Activated CD4-positive, alpha-beta T cell treated with anti-CD3 and anti-CD28 coated beads for 36 hours (primary cell): ENCODE measurements at regions not wholly inside any gene's neighbourhood (a gene's known extent, or its start where the extent isn't known, plus 50 kb on each side); places are given as distances from the start of the nearest gene placed in this dataset.

Source experiments
- ATAC-seq: fragments of 200-7000 bp; cut with Tn5 transposase; one replicate; pipeline ENCODE4 v1.10.0; 2021; ENCODE audit warnings: mild to moderate bottlenecking, moderate library complexity
- CTCF ChIA-PET: fragments of 350-600 bp; sonication (Branson Sonifier 250); formaldehyde crosslinking; loops from one replicate; lab custom pipeline; 2021; ENCODE audit warnings: antibody characterized with exemption; lab: Charles Lee
- POLR2A ChIA-PET: fragments of 350-600 bp; sonication (Branson Sonifier 250); formaldehyde crosslinking; loops from one replicate; lab custom pipeline; 2021; ENCODE audit warnings: antibody characterized with exemption, inconsistent platforms; lab: Charles Lee
- DNase-seq: peaks from one replicate; pipeline ENCODE4 v3.0.0-alpha.2; 2020
- H3K27ac Mint-ChIP-seq: one replicate; pipeline ENCODE4 v1.8.0; 2021; ENCODE audit warnings: mixed read lengths
- H3K27me3 Mint-ChIP-seq: one replicate; pipeline ENCODE4 v1.8.0; 2021; ENCODE audit warnings: mixed read lengths
- H3K36me3 Mint-ChIP-seq: one replicate; pipeline ENCODE4 v1.8.0; 2021; ENCODE audit warnings: low read depth, mixed read lengths
- H3K4me1 Mint-ChIP-seq: one replicate; pipeline ENCODE4 v1.8.0; 2021; ENCODE audit warnings: mixed read lengths
- H3K4me3 Mint-ChIP-seq: one replicate; pipeline ENCODE4 v1.8.0; 2021; ENCODE audit warnings: mild to moderate bottlenecking, moderate library complexity, mixed read lengths
- H3K9me3 Mint-ChIP-seq: one replicate; pipeline ENCODE4 v1.8.0; 2021; ENCODE audit warnings: low read depth, mixed read lengths
- intact Hi-C, 2 experiments: fragments of 100-400 bp; cut with DNase I in 1 of 2; cut with micrococcal nuclease in 1 of 2; formaldehyde crosslinking; loops; one replicate each; pipeline versions ENCODE4 v1.14.2 to v1.15.1; 2022 to 2024; cut with DNase I, micrococcal nuclease

GRCh38 chr15:93483923-93484322 lies 394.9 kb upstream of the RGMA start:
- H3K4me1 Mint-ChIP-seq: no peaks in the 10 kb centered on the region
- no peaks in the 10 kb centered on the region for H3K9me3 Mint-ChIP-seq
- ChIA-PET CTCF (no interaction called here), POLR2A (no interaction called here)
- H3K27me3 Mint-ChIP-seq: no peaks in the 10 kb centered on the region
- H3K4me3 Mint-ChIP-seq: no peak overlapping the region
- H3K27ac Mint-ChIP-seq: no peak overlapping the region
- no peaks in the 10 kb centered on the region for H3K36me3 Mint-ChIP-seq
- intact Hi-C loops: no loop called here
- no peak for DNase-seq
- no peak for ATAC-seq

- no peak overlapping the region for H3K27ac Mint-ChIP-seq
- no peaks in the 10 kb centered on the region for H3K27me3 Mint-ChIP-seq
- DNase-seq (no peak), ATAC-seq (no peak)
- ChIA-PET CTCF (no interaction called here), POLR2A (interaction anchor here (0.6 kb wide), 1 partner anchor 13 kb away, joined by 5 read pairs; no protein-coding TSS in a partner anchor)
- no peak overlapping the region for H3K4me3 Mint-ChIP-seq
- no peaks in the 10 kb centered on the region for H3K9me3 Mint-ChIP-seq
- H3K36me3 Mint-ChIP-seq: no peaks in the 10 kb centered on the region
- H3K4me1 Mint-ChIP-seq: no peaks in the 10 kb centered on the region
- intact Hi-C loops: no loop called here
These were observed 393.7 kb upstream of the RGMA start for GRCh38 chr15:93482731-93483130.

DNA sequence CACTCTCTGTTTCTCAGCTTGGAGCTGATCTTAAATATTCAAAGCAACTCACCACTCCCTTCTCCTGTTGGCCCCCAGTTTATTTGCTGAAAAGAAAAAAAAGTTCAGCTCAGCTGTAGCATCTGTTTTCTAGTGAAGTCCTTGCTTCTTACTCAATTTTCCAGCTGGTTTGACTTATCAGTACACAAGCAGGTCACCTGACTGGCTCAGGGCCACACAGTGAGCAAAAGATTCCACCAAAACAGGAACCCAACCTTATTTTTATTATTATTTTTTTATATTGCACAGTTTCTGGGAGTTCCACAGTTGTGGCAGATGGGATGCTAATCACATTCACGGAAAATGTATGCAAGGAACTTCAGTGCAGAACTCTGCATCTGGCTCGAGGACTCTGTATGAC lies 390.7 kb upstream of the RGMA start:
- H3K27me3 Mint-ChIP-seq: no peaks in the 10 kb centered on the region
- no peak overlapping the region for H3K4me3 Mint-ChIP-seq
- DNase-seq (no peak), ATAC-seq (no peak)
- no peaks in the 10 kb centered on the region for H3K9me3 Mint-ChIP-seq
- CTCF ChIA-PET: no interaction called here
- intact Hi-C loops: no loop called here
- no peaks in the 10 kb centered on the region for H3K4me1 Mint-ChIP-seq
- POLR2A ChIA-PET: no interaction called here
- H3K36me3 Mint-ChIP-seq: no peaks in the 10 kb centered on the region
- no peak overlapping the region for H3K27ac Mint-ChIP-seq

GRCh38 chr15:93478947-93479346 lies 389.9 kb upstream of the RGMA start:
- Mint-ChIP-seq H3K9me3 (no peaks in the 10 kb centered on the region), H3K27ac (no peak overlapping the region), H3K27me3 (no peaks in the 10 kb centered on the region), H3K4me1 (no peaks in the 10 kb centered on the region), H3K36me3 (no peaks in the 10 kb centered on the region), H3K4me3 (no peak overlapping the region)
- ChIA-PET POLR2A (no interaction called here), CTCF (no interaction called here)
- intact Hi-C loops: no loop called here
- DNase-seq: no peak
- ATAC-seq: no peak

- Mint-ChIP-seq H3K9me3 (no peaks in the 10 kb centered on the region), H3K4me3 (no peak overlapping the region), H3K36me3 (no peaks in the 10 kb centered on the region), H3K4me1 (no peaks in the 10 kb centered on the region), H3K27me3 (no peaks in the 10 kb centered on the region), H3K27ac (no peak overlapping the region)
- ATAC-seq: no peak
- ChIA-PET POLR2A (no interaction called here), CTCF (no interaction called here)
- intact Hi-C loops: no loop called here
- DNase-seq: no peak
These were observed 388.7 kb upstream of the RGMA start for GRCh38 chr15:93477721-93478120.

DNA sequence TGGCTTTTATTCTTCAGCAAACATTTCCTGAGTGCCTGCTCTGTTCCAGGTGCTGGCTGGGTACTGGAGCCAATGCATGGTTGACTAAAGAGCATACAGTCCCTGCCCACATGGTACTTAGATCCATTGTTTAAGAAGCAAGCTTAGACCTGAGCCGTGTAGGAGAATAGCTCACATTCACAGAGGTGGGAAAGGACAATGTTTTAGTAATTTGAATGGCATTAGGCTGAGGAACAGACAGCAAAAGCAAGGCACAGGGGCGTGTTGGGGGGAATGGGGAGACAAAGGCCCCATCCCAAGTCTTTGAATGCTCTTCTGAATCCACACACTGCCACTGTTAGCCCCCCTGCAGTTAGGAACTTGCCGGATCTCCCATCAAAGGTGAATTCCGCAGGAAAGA lies 388.2 kb upstream of the RGMA start:
- Mint-ChIP-seq H3K36me3 (no peaks in the 10 kb centered on the region), H3K4me1 (no peaks in the 10 kb centered on the region), H3K9me3 (no peaks in the 10 kb centered on the region), H3K27me3 (no peaks in the 10 kb centered on the region), H3K4me3 (no peak overlapping the region), H3K27ac (no peak overlapping the region)
- POLR2A ChIA-PET: no interaction called here
- ATAC-seq (no peak), DNase-seq (no peak)
- CTCF ChIA-PET: no interaction called here
- intact Hi-C loops: no loop called here

DNA sequence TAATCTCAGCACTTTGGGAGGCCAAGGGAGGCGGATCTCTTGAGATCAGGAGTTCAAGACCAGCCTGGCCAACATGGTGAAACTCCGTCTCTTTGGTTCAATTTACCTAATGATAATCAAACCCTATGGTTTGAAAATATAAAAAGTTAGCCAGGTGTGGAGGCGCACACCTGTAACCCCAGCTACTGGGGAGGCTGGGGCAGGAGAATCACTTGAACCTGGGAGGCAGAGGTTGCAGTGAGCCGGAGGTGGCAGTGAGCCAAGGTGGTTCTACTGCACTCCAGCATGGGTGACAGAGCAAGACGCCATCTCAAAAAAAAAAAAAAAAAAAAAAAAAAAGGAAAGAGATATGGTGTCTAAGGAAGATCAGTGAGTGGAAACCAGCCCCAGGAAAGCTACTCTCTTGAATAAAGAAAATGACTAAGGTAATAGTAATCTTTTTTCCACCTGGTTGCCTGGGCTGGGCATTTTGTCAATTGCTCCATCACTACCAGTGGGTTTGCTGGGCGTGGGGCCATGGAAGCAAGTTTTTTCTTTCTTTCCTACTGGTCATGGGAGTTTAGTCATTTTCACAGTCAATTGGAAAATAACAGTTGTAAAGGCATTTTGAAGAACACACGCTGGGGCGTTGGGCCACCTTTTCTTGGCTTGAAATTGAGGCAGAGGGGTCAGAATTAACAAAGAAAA lies 387.6 kb upstream of the RGMA start:
- no peaks in the 10 kb centered on the region for H3K27me3 Mint-ChIP-seq
- CTCF ChIA-PET: no interaction called here
- DNase-seq (no peak), ATAC-seq (no peak)
- POLR2A ChIA-PET: no interaction called here
- H3K4me3 Mint-ChIP-seq: no peak overlapping the region
- H3K36me3 Mint-ChIP-seq: no peaks in the 10 kb centered on the region
- intact Hi-C loops: no loop called here
- H3K27ac Mint-ChIP-seq: no peak overlapping the region
- no peaks in the 10 kb centered on the region for H3K4me1 Mint-ChIP-seq
- H3K9me3 Mint-ChIP-seq: no peaks in the 10 kb centered on the region

DNA sequence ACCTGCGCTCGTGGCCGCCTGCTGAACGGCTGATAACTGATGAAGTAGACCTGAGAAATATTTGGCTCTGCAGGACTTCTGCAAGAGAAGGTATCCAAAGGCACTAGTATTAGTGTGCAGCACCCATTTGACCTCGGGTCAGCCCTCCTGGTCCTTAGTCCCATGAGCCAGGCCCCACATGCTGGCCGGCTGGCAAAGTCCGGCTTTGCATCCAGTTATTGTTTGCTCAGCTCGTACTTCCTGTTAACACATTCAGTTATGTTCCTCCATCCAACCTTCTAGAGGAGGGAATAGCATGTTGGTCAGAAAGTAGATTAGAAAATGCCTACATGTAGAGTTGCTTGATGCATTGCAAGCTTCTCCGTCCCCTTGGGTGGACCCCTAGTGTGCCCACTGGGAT lies 385.7 kb upstream of the RGMA start:
- ChIA-PET POLR2A (no interaction called here), CTCF (no interaction called here)
- Mint-ChIP-seq H3K9me3 (no peaks in the 10 kb centered on the region), H3K36me3 (no peaks in the 10 kb centered on the region), H3K27me3 (no peaks in the 10 kb centered on the region), H3K27ac (no peak overlapping the region), H3K4me1 (no peaks in the 10 kb centered on the region), H3K4me3 (no peak overlapping the region)
- DNase-seq: no peak
- ATAC-seq: no peak
- intact Hi-C loops: no loop called here

GRCh38 chr15:93469994-93470393 lies 381.0 kb upstream of the RGMA start:
- intact Hi-C loops: no loop called here
- Mint-ChIP-seq H3K4me1 (no peaks in the 10 kb centered on the region), H3K9me3 (no peaks in the 10 kb centered on the region), H3K27ac (no peak overlapping the region), H3K36me3 (no peaks in the 10 kb centered on the region), H3K4me3 (no peak overlapping the region), H3K27me3 (no peaks in the 10 kb centered on the region)
- ATAC-seq: no peak
- ChIA-PET POLR2A (no interaction called here), CTCF (no interaction called here)
- no peak for DNase-seq

DNA sequence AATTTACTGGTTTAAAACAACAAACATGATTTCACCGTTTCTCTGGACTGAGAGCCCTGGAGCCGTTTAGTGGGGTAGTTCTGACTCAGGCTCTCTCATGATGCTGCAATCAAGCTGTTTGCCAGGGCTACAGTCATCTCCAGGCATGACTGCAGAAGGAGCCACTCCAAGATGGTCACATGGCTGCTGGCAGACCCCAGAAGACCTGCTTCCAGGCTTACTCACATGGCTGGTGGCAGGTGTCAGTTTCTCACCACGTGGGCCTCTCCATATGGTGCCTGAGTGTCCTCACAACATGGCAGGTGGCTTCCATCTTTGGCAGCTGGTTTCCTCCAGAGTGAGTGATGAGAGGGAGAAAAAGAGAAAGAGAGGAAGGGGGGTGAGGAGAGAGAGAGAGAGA lies 378.3 kb upstream of the RGMA start:
- intact Hi-C loops: no loop called here
- Mint-ChIP-seq H3K4me3 (no peak overlapping the region), H3K36me3 (no peaks in the 10 kb centered on the region), H3K27ac (no peak overlapping the region), H3K9me3 (no peaks in the 10 kb centered on the region), H3K4me1 (no peaks in the 10 kb centered on the region), H3K27me3 (no peaks in the 10 kb centered on the region)
- DNase-seq (no peak), ATAC-seq (peak; percentile 23)
- ChIA-PET POLR2A (no interaction called here), CTCF (no interaction called here)

DNA sequence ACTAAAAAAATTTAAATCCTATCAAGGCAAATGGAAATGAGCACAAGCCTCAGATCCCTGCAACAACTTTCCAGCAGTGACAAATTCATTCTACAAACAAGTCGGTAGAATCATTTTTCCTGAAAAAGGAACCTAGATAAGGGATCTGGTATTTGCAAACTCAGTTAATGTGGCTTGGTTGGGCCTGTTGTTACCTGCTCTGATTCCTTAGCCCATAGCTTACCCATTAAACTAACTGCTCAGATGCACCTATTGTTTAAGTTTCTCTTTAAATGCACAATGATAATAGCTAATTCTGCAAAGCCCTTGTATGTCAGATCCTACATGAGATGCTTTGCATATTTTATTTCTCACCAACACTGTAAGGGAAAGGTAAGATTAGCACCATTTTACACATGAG lies 377.4 kb upstream of the RGMA start:
- ChIA-PET POLR2A (no interaction called here), CTCF (no interaction called here)
- DNase-seq (no peak), ATAC-seq (no peak)
- no peaks in the 10 kb centered on the region for H3K27me3 Mint-ChIP-seq
- no peak overlapping the region for H3K27ac Mint-ChIP-seq
- no peaks in the 10 kb centered on the region for H3K9me3 Mint-ChIP-seq
- intact Hi-C loops: no loop called here
- no peaks in the 10 kb centered on the region for H3K4me1 Mint-ChIP-seq
- H3K4me3 Mint-ChIP-seq: no peak overlapping the region
- H3K36me3 Mint-ChIP-seq: no peaks in the 10 kb centered on the region

DNA sequence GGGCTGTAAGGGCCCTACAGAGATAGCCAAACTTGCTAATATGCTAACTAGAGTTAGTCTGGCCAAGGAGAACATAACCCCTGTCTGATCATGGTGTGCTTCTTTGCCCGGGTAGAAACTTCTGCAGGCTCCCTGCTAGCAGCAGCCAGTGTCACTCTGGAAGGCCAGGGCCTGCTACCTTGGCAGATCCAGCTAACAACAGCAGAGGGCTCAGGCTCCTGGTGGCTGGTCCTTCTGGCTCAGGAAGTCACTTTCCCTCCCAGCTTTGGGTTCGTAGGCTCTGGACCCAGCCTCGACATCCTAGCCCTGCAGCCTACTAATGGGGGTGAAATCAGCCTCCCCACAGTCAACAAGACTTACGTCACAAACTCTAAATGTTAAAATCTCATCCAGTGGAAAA lies 373.7 kb upstream of the RGMA start:
- intact Hi-C loops: no loop called here
- Mint-ChIP-seq H3K4me1 (no peaks in the 10 kb centered on the region), H3K27me3 (no peaks in the 10 kb centered on the region), H3K4me3 (no peak overlapping the region), H3K36me3 (no peaks in the 10 kb centered on the region), H3K9me3 (no peaks in the 10 kb centered on the region), H3K27ac (no peak overlapping the region)
- DNase-seq (no peak), ATAC-seq (no peak)
- ChIA-PET CTCF (no interaction called here), POLR2A (no interaction called here)

DNA sequence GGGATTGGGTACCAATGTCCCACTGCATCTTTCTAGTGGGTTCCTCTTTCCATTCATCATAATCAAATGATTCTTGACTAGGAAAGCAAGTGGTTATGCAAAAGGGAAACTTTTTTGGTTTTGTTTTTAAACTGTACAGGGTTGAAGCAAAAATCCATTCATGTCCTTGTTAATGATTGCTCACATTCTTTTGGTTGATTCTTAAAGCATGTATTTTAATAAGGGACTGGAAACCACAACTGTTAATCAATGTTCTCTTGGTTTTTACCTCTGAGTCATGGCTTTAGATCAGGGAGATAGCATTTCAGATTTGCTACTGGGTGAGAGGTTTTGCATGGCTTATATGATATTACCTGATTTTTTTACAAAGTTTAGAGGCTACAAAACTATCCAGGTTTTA lies 371.7 kb upstream of the RGMA start:
- H3K4me3 Mint-ChIP-seq: no peak overlapping the region
- ATAC-seq (no peak), DNase-seq (no peak)
- intact Hi-C loops: no loop called here
- H3K27ac Mint-ChIP-seq: no peak overlapping the region
- H3K27me3 Mint-ChIP-seq: no peaks in the 10 kb centered on the region
- no peaks in the 10 kb centered on the region for H3K36me3 Mint-ChIP-seq
- ChIA-PET POLR2A (no interaction called here), CTCF (no interaction called here)
- H3K4me1 Mint-ChIP-seq: no peaks in the 10 kb centered on the region
- no peaks in the 10 kb centered on the region for H3K9me3 Mint-ChIP-seq
